GM21528 (cell line): ENCODE measurements at regions not wholly inside any gene's neighbourhood (a gene's known extent, or its start where the extent isn't known, plus 50 kb on each side); places are given as distances from the start of the nearest gene placed in this dataset.
"Not testable (repeated sequence)": the region's sequence is repeated elsewhere in the genome, so short reads cannot be mapped to it uniquely, and the experiment has no call there.

Experiments used
- ATAC-seq: cut with Tn5 transposase; IDR thresholded peaks from one replicate; pipeline ENCODE4 v1.9.1; 2021; ENCODE audit warnings: mild to moderate bottlenecking, moderate library complexity; ENCODE audit not compliant: unreplicated experiment, low FRiP score

DNA sequence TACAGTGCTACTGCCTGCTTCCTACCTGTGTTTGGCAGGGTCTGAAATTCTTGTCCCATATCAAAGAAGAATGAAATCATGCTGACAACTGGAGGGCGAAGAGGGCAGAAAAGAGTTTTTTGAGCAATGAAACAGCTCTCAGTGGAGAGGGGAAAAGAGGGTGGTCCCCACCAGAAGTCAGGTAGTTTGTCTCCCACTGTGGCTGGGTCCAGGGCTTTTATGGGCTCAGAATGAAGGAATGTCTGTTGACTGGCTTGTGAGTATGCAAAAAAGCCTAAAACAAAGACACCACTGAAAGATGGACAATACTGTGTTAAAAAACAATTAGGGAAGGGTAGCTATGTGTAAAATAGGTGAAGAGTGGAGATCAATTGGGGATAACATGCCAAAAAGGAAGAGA lies 115.0 kb downstream of the ADAM29 start:
- ATAC-seq, result no peak

DNA sequence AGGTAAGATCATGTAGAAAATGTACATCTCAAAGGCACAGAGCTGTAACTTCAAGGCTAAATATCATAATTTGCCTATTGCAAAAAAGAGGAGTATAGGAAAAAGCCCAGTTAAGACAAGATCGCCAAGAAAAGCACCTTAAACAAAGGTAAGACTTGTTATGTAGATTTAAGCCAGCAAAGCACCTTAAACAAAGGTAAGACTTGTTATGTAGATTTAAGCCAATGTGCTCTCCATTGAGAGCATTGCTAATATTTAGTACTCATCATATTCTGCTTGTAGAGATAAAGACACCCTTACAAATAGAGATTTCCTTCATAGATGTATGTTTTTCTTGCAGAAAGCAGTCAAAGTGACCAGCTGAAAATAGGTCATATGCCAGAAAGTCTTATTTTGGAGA lies 115.8 kb downstream of the ADAM29 start:
- ATAC-seq, result no peak

DNA sequence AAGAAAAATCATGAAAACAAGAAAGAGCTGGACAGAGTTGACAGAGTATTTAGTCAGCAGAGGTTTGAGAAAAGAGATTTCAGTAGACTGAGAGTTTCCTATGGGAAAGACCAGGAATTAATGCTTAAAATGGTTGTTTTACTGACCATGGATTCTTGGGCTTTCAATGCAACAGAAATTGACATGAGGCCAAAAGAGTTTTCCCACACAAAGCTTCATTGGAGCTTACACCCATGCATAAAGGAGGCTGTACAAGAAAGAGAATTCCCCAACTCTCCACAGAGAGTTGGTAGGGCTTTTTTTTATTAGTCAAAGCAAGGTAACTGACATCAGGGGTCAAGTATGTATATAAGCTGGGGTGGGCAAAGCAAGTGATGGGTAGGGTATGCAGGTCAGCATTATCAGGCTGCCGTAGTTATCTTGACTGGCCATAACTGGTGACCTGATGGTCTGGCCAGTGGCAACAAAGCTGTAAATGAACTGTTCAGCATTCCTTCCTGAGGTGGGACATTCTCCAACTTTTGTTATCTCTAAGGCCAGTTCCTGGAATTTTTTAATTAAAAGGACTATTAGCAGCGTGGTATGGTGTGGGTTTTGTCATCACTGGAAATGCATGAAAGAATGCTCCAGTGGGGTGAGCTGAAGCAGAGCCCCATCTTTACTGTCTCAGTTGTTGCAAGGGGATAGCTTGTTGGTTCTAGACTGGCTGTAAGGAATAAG lies 117.0 kb downstream of the ADAM29 start:
- no peak for ATAC-seq

DNA sequence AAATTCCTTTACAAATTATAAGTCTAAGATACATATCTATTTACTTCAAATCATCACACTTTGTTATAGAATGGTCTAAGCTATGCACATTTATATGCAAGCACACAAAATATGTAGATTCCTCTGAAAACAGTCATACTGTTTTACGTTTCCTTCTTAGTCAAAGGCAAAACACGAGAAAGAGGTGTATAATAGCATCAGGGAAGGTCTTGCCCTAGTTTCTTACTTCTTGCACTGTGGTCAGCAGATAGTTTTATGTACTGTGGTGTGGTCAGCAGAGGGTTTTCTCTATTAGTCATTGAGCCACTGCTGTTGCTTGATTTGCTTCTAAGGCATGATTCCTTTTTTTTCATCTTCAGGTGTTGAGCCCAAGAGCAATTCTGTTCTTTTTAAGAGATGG lies 117.7 kb downstream of the ADAM29 start:
- no peak for ATAC-seq

DNA sequence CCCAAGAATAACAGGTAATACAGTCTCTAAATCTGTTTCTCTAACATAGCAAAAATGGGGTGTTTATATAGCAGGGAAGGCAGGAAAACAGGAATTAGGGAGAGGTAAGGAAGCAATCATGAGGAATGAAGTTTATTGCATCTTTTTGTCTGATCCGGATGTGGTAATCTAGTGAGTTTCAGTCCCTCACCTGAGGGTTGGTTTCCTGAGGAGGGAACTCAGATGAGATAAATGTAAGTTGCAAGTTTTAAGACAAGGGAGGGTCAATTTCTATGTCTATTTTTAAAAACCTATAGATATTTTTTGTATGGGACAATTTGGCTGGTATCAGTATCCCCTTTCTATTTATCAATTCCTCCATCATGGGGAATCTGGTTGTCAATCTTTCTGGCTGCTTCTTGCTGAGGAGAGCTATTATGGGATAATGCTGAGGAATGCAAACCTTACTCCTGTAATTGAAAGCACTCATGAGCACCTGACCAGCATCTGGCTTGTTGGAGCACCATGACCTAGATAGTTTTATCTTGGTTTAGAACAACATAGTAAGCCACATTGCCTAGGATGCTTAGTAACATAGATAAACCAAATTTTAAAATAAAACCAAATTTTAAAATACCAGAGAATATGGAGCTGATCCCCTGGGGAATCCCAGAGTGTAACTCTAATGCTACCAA lies 130.1 kb downstream of the ADAM29 start:
- no peak for ATAC-seq

DNA sequence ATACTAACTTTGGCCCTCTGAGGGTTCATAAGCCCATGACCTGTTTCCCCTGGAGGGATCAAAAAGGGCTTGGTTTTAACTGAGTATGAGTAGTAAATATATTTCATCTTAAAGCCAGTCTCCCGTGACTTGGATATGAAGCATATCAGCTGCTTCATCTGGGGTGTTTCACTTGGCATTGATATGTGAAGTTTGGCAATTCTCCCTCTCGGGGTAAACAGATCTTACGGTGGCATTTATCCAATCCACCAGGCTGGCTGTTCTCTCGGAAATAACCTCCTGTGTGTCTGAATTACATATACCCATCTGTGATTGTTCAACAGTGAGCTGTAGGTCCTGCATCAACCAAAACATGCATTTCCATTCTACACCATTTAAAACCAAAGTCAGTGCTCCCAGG lies 130.7 kb downstream of the ADAM29 start:
- ATAC-seq, result no peak

DNA sequence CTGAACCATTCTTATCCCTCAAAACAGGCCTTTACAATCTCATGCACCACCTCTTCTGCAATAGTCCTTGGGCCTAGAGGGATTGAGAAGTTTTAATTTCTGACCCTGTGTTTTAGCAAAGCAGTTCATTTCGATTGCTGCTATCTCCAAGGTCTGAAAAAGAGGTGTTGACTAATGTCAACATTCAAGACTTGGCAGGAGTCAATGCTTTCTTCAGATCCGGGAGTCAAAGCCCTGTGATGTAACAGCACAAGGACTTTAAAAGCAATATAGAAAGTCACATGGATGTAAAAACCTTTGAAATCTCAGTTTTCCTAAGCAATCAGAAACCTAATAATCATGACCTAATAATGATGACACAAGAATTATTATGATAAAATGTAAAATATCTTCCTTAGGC lies 133.8 kb downstream of the ADAM29 start:
- ATAC-seq, result no peak

DNA sequence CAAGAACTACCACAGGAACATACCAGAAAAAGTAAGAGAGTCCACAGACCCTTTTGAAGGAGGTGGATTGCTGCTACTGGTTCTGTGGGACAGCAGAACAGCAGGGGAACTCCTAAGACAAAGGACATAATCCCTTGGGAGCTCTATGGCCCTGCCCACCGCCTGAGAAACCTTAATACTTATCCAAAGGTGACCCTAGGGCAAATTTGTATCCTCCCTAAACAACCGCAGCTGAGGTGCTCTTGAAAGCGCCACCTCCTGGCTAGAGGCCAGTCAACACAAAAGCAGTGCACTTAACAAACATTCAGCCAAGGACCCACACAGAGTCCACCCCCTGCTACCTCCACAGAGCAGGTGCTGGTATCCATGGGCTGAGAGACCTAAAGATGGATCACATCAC lies 136.8 kb downstream of the ADAM29 start:
- no peak for ATAC-seq

DNA sequence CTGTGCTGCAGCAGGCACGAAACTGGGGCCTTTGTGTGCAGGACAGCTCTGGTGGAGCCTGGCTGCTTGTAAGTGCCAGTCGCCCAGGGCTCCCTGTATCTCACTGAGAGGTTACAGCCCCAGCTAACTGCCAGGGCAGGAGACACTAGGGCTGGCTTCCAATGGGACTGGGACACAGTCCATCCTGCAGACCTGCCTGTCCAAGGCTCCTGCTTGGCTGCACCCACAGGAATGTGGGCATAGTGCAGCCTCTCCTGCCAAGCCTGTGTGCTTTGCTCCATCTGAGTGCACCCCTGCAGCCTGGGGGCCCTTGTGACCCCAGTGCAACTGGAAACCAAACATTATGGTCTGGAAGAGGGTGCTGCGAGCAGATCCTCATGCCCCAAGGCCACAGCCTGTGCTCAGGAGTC lies 144.0 kb downstream of the ADAM29 start:
- ATAC-seq, result no peak

DNA sequence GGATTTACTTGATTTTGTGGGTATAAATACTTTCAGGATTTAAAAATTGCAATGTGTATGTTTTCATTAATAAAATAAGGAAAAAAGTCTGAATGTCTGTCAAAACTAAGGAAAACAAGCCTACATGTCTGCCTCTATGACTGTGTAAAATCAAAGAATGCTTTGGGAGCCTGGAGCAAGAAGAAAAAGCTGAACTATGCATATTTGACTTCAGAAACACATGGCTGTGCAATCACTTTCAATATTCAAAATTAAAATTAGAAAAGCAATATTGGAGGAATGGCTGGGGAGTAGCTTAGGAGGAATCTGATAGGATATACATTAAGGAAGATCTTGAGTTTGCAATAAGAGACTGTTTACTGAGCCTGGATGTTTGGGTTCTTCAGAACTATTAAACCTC lies 147.1 kb downstream of the ADAM29 start:
- no peak for ATAC-seq

DNA sequence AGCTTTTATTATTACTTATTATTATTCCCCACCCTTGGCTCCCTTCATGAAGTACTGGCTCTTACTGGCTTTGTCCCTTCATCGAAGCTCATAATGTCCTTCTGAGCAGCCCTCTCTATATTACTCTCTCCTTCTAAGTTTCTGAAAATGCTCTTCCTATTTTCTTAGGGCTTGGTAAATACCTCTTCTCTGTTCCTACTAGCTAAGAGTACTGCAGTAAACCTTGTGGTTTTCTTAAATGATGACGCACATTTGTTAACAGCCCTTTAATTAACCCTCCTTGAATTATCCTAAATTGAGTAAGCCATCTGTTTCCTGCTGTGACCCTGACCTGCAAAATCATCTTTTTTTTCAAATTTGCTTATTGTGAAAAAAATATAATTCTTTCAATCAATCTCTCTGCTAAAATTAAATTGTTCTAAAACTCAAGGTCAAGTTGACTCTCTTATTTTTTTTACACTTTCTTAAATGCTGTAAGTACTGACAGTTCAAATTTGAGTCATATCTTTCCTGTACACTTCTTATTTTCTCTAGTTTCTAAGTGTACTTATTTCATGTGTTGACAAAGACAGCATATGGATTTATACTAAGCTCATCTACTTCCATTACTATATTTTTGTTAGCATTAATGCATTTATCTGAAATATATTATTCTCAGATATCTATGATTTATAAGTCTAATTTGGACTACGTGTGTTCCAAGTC lies 148.9 kb downstream of the ADAM29 start:
- ATAC-seq, result no peak

DNA sequence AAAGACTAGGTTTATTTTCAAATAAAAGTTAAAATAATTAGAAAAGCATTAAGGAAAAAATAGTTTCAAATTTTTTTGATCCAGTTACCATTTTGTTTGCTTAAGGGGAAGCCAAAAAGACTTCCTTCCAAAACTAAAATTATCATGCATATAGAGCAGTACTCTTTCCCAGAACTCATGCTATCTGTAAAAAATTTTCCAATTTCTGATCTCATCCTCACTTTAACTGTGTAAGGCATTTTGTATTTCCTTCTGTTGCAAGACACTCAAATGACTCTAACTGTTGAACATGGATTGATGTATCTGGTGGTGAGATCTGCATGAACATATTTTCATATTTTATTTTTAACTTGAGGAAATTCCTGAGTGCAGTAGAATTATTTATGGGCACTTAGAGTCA lies 150.1 kb downstream of the ADAM29 start:
- ATAC-seq, result no peak

DNA sequence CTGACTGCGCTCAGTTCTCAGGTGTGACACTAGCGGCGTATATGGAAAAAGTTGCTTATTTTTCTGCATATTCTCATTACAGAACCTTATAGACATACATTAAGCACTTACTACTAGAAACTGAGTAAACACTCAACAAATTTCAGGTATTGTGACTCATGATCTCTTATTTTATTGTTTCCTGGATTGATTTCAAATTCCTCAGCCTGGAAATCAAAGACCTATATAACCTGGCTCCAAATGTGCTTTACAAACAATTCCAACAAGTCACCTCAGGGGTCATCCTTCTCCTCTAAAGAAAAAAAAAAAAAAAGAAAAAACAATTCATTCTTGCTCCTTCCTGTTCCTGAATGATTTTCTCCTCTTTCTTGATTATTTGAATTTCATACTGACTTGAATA lies 152.3 kb downstream of the ADAM29 start:
- no peak for ATAC-seq

DNA sequence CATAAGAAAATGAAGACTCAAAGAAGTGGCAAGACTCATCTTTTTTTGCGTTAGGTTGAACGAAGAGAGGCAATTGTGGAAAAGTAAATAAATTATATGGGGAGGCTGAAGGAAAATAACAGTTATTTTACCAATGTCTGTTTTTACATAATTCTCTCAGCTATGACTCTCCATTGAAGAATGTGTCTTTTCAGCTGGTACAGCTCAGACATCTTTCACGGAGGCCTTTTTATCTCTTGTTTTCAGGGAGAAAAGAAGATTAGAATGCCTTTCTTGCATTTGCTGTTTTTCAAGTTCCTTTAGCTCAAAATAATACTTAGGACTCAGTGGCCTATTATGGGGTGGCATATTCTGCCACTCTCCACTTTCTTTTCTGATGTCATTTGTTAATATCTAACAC lies 153.0 kb downstream of the ADAM29 start:
- no peak for ATAC-seq

DNA sequence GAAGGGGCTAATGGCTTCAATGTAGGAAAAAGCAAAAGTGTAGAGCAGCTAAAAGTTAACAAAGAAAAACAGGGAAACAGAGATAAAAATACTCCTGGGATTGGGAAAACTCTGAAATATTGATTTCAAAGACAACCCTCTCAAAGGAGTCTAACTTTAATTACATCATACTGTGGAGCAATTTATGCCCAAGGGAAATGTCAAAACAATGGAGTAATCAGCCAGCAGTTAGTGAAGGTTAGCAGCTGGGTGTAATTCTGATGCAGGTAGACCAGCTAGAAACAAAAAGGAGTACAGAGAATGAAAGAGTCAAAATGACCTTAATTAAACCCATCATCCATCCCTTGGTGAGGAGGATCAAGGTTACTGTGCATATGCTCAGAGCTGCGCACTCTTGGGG lies 169.0 kb downstream of the ADAM29 start:
- no peak for ATAC-seq

DNA sequence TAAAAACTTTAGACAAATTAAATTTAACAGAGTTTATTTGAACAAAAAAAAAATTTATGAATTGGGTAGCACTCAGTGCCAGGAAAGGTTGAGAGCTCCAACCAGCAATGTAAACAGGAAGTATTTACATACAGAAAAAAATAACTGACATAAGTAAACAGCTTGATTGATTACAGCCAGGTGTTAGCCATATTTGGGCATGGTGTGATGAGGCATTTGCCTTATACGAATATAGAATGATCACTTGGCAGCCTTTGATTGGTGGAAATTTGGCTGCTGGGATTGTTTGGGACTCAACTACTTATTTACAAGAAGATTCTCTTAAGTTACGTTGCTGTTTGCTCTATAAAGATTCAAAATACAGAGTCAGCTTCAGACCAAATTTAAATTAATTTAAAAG lies 172.0 kb downstream of the ADAM29 start:
- no peak for ATAC-seq

DNA sequence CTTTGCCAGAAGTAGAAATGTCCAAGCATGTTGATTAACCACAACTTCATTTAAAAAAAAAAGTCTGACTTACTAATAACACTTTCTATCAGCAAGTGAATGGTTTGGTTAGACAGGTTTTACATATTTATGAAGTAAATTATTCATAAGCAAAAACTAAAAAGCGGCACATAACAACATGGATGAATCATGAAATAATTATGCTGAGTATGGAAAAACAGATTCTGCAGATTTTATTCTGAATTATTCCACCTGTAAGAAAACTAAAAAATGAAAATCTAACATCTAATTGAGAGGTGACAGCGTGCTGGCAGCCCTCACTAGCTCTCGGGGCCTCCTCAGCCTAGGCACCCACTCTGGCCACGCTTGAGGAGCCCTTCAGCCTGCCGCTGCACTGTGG lies 173.5 kb downstream of the ADAM29 start:
- ATAC-seq, result no peak

DNA sequence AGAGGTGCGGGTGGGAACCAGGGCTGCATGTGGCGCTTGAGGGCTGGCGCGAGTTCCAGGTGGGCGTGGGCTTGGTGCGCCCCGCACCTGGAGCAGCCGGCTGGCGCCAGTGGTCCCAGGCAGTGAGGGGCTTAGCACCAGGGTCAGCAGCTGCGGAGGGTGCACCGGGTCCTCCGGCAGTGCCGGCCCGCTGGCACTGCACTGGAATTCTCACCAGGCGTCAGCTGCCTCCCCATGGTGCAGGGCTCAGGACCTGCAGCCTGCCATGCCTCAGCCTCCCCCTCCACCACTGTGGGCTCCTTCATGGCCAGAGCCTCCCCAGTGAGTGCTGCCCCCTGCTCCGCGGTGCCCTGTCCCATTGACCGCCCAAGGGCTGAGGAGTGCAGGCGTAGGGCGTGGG lies 174.0 kb downstream of the ADAM29 start:
- no peak for ATAC-seq

DNA sequence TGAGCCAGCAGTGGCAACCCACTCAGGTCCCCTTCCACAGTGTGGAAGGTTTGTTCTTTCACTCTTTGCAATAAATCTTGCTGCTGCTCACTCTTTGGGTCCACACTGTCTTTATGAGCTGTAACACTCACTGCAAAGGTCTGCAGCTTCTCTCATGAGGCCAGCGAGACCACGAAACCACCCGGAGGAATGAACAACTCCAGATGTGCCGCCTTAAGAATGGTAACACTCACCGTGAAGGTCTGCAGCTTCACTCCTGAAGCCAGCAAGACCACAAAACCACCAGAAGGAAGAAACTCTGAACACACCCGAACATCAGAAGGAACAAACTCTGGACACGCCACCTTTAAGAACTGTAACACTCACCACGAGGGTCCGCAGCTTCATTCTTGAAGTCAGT lies 174.9 kb downstream of the ADAM29 start:
- ATAC-seq, result not testable (repeated sequence)

DNA sequence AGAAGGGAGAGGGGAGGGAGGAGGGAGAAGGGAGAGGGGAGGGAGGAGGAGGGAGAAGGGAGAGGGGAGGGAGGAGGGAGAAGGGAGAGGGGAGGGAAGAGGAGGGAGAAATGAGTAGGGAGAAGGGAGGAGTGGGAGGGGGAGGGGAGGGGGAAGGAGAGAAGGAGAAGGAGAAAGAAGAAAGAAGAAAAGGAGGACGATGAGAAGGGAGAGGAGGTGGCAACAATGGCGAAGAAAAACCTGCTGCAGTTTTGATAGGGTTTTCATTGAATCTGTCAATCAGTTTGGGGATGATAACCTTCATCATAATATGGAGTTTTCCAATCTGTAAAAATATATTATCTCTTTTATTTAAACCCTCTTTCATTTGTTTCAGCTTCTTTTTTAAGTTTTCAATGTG lies 185.2 kb downstream of the ADAM29 start:
- ATAC-seq, result no peak

DNA sequence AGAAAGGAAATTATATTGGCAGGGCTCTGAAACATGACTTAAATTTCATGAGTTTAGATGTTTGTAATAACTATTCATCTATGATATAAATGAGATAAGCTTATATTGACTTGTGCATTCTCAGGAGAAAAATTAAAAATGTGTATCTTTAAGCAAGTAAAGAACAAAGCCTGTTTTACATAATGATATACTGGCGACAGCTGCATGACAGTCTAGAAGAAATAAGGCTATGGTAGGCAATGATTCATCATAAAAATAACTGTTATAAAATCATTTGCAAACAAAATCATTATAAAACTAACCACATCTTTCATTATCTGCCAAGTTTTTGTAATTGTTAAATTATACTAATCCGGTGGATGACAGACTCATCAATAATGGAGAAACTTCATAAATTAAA lies 188.1 kb downstream of the ADAM29 start:
- no peak for ATAC-seq

DNA sequence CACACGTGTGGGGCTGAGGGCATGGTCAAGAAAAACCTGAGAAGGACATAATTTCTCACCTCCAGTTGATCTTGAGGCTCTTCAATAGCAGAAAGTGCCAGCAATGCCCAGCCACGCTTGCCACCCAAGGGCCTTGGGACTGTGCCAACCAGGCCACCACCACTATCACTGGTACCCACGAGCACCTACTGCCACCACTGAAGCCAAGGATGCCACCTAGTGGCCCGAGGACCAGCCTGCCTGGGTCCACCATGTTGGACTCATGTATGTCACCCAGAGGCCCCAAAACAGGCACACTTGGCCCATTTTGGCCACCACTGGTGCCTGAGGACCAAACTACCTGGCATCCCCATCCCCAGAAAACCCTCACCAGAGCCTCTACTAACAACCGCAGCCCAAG lies 191.8 kb downstream of the ADAM29 start:
- ATAC-seq, result no peak
